NCI-H1048 (cell line): ENCODE measurements at regions not wholly inside any gene's neighbourhood (a gene's known extent, or its start where the extent isn't known, plus 50 kb on each side); places are given as distances from the start of the nearest gene placed in this dataset.
"Not testable (repeated sequence)": the region's sequence is repeated elsewhere in the genome, so short reads cannot be mapped to it uniquely, and the experiment has no call there.

Source experiments
- DNase-seq: peaks from one replicate; lab custom pipeline; 2025; lab: John Stamatoyannopoulos, UW

DNA sequence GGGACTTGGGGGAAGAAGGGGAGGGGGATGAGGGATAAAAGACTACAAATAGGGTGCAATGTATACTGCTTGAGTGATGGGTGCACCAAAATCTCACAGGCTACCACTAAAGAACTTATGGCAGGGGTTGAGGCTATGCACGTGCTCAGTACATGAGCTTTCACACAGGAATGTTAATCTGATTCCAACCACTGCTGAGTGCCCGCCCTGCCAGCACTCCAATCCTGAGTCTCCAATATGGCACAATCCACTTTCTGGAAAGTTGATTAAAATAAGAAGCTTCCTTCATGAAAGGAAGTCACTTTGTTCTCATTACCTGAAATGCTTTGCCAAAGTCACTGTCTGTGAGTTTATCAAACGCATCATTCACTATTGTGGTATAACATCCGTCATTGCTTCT, 463.0 kb downstream of the IRS2 start:
- no peak for DNase-seq

DNA sequence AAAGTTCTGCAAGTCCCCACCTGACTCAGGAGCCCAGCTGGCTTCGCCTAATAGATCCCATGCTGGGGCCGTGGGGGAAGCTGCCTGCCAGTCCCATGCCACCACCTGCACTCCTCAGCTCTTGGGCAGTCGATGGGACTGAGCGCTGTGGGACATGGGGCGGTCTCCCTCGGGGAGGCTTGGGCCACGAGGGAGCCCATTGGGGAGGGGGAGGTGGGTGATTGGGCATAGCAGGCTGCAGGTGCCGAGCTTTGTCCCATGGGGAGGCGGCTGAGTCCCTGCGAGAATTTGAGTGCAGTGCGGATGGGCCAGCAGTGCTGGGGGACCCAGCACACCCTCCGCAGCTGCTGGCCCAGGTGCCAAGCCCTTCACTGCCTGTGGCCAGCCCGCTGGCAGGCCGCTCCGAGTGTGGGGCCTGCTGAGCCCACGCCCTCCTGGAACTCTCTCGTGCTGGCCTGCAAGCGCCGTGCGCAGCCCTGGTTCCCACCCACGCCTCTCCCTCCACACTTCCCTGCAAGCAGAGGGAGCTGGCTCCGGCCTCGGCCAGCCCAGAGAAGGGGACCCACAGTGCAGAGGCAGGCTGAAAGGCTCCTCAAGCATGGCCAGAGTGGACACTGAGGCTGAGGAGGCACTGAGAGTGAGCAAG, 467.3 kb downstream of the IRS2 start:
- DNase-seq, result no peak

DNA sequence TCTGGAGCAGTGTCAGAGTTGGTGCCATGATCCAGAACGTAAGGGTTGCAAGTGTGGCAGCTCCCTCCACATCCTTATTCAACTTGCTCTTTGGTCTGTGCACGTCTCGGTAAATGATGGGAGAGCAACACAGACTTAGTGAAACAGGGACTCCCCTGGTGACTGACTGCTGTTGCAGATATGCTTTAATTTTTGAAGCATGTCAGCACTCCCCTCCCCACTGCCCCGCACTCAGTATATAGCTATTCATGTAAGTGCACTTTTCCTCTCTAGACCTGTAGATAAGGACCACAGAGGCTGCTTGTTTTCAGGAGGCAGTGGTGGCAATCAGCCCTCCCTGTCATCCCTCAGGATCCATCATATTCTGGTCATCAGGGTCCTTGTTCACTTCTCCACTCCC, 470.9 kb downstream of the IRS2 start:
- no peak for DNase-seq

DNA sequence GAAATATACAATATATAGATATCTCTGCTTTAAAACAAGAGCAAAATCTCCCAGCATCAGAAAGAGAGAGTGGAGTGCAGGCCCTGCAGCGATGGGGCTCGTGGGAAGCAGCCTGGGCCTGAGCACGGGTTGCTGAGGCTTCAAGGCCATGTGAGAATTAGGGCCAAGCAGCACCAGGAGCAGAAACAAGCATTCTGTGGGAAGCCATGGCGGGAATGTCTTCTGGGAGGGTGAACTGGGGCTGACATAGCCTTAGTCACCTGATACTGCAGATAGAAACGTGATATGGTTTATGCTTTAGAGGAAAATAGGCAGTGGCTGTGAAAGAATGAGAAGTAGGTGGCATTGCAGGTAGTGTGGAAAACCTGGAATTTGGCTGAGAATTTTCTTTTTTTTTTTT, 472.3 kb downstream of the IRS2 start:
- no peak for DNase-seq

DNA sequence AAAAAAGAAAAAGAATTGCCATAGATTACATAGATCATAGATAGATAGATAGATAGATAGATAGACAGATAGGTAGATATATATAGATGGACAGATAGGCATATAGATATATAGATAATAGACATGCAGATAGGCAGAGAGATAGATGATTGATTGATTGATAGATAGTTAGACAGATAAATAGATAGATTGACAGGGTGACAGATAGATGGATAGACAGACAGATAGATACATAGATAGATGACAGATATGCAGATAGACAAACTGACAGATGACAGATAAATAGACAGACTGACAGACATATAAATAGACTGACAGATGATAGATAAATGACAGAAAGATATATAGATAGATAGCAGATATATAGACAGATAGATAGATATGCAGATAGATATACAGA, 474.0 kb downstream of the IRS2 start:
- no peak for DNase-seq

DNA sequence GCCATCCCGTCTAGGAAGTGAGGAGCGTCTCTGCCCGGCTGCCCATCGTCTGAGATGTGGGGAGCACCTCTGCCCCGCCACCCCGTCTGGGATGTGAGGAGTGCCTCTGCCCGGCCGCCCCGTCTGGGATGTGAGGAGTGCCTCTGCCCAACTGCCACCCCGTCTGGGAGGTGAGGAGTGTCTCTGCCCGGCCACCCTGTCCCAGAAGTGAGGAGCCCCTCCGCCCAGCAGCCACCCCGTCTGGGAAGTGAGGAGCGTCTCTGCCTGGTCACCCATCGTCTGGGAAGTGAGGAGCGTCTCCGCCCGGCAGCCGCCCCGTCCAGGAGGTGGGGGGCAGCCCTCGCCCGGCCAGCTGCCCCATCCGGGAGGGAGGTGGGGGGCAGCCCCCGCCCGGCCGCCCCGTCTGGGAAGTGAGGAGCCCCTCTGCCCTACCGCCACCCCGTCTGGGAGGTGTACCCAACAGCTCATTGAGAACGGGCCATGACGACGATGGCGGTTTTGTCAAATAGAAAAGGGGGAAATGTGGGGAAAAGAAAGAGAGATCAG, 474.9 kb downstream of the IRS2 start:
- not testable (repeated sequence) for DNase-seq

DNA sequence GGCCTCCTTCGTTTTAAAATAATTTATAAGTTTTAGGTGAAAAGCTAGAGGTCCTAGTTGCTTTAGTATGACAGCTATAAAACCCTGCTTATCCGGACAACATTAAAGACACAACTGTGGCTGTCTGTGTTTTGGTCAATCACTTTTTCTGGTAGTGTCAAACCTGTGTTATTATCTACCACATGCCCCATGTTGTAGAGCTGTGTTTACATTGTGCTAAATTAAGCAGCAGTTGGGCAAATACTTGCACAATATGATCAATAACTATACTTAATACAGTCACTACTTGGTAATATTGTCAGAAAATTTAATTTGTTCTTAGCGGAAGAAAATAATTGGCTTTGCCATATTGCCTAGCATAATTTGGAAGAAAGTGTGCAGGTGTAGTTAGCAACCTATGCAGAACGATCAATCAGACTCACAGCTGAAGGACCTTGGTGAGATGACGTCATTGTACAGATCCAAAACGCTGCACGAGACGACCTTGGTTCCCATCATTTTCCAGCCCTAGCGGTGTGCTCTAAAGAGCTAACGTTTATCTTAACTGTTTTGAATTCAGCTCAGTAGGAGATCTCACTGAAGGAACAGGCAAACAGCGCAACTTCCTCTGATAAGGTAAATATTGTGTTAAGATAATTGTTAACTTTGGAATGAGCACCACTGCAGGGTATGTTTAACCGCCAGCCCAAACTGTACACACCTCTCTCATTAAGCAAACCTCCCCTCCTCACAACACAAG, 476.6 kb downstream of the IRS2 start:
- no peak for DNase-seq

DNA sequence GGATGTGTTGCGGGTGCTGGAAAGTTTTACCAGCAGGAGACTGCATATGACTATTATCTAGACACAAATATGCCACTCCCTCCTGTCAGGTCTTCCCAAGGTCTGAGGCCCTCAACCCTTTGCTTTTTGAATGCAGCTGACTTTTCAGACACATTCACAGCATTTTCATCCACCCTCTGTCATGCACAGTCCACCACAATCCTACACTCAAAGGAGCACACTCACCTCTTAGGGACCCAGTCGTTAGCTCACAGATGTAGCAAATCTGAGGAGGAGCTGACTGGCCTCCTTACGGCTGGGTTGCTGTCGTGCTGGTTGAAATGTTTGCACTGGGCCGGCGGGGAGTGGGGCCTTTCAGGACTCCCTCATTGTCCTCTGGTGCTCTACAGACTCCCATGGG, 479.4 kb downstream of the IRS2 start:
- no peak for DNase-seq

DNA sequence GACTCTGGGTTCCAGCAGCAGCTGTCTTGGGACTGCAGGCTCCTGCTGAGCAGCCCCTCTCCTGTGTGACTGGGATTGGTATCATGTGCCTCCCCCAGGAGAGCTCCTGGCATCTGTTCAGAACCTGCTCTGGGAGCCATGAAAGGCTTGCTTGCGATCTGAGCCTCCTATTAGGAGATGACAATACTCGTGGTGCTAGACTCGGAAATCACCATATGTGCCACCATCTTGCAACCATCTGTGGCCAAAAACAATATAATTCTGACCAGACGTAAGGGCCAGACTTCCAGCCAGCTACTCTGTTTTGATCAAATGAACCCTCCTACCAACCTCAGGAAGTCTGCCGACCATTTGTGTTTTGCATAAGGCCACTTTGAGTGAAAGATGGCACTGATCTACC, 484.7 kb downstream of the IRS2 start:
- DNase-seq, result no peak

DNA sequence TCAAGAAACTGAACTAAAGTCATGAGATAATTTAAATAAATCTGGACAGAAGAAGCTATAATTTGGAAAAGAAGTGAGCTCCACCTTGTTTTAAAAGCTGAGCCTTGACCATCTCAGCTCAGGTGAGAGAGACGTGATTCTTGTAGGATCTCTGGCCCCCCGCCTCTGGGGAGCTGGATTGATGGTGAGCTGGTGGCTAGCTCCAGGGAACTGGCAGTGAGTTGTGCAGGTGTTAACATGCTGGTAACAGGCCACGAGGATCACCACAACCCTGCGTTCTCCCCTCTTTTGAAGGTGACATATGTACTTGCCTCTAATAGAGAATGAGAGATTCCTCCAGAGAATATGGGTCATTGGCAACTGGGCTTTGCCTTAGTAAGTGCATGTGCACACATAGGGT, 485.1 kb downstream of the IRS2 start:
- no peak for DNase-seq

DNA sequence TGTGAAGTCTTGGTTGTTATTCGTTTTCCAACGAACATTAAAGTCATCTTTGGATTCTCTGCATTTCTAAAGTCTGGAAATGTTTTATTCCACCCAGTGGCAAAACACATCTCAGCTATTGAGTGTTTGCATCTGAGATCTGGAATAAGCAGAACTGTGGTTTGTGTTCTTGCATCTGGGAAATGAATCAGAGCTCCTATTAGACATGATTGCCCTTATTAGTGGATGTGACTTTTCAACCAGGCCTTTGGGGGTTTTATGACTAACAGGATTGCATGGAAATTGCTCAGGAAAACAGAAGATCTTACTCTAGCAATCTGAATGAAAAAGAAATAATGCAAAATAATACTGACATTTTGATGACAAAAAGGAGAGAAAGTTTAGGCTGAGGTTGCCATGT, 488.8 kb downstream of the IRS2 start:
- no peak for DNase-seq

DNA sequence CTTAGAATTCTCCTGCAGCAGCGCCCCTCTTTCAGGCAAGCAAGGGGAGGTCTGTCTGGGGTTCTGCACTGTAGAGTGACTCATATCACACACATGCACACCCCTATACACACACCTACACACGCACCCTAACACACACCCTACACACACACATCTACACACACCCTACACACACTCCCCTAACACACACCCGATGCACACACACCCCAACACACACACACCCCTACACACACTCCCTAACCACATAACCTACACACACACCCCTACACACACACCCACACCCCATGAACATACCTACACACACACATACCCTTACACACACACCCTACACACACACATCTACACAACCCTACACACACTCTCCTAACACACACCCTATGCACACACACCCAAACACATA, 493.2 kb downstream of the IRS2 start:
- DNase-seq, result no peak

DNA sequence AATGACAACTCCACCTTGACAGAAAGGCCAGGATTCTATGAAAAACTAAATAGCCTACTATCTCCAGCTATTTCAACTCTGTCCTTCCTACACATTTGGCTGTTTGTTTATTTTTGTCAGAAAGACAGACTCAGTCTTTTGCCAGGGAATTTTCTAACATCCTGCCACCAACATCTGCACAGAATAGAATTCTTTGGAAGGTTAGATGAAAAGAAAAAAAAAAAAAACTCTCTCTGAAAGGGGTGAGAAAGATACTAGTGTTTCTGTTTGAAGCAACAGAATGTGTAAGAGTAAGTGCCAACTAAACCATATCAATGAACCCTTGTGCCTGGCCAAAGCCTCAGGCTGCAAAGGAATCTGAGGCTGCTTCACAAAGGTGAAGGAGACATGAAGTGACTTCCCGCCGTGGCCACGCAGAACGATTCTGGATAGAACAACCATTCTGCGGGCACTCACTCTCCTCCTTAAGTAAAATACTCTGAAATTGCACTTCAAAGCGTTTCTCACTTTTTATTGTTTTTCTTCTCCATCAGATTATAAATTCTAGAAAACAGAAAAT, 498.2 kb downstream of the IRS2 start:
- no peak for DNase-seq

DNA sequence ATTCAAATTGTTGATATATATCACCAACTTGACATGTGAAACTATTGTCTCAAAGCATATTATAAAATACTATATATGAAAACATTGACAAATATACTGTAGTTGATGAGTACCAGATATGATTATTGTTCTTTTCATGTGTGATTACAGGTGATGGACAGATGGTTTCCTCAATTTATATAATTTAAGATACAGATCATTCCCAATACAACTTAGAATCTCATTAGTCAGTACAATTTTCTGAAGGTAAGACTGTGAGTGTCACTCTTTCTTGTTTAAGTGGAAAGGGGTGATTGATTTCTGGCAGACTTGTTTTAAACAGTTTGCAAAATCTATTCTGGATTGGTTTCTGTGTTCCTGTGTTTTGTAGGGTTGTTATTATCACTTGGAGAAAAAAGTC, 498.8 kb downstream of the IRS2 start:
- DNase-seq, result no peak

DNA sequence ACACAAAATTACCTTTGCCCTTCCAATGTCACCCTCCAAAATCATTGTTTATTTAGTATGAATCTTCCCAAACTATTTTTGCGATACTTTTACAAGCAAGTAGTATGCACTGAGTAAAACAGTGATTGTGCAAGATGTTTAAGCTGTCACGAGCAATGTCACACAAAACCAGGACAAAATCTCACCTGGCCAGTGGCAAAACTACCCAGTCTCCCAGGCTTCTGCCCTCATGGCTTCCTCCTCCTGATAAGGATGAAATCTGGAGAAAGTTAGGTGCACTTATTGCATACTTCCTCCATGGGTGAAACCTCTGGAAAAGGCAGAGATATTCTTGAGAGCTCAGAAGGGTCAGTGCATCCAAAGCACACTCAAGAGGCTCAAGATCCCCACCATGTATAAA, 500.8 kb downstream of the IRS2 start:
- DNase-seq, result no peak

DNA sequence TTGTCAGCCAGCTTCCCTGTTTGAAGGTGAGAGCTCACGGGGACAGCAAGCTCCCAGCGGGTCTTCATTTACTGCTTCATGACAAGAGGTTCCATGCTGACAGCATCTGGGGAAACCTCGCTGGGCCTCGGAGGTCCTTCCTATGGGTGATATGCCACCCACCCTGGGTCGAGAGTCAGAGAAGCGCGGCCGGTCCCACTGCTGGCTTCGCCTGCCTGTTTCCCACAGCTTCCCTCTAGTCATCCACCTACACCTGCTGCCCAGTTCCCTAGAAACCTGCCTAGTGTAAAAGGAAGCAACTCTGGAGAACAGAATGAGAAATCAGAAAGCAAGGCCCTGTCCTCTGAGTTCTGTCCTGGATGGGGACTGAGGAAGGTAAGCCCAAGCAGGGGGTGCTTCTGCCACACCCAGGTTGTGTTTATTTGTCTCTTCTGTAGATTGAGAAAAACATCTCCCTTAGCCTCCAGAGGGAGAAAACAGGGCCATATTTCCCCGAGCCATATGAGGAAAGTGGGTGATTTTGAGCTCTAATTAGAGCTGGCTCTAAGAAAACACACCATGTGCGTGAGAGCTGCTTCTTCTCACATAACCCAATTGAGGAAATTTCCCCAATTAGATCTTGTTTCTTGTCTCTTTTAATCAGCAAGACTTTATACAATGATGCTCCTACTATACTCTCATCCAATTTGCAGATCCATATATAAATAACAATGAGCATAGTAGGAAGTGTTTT, 504.3 kb downstream of the IRS2 start:
- no peak for DNase-seq

DNA sequence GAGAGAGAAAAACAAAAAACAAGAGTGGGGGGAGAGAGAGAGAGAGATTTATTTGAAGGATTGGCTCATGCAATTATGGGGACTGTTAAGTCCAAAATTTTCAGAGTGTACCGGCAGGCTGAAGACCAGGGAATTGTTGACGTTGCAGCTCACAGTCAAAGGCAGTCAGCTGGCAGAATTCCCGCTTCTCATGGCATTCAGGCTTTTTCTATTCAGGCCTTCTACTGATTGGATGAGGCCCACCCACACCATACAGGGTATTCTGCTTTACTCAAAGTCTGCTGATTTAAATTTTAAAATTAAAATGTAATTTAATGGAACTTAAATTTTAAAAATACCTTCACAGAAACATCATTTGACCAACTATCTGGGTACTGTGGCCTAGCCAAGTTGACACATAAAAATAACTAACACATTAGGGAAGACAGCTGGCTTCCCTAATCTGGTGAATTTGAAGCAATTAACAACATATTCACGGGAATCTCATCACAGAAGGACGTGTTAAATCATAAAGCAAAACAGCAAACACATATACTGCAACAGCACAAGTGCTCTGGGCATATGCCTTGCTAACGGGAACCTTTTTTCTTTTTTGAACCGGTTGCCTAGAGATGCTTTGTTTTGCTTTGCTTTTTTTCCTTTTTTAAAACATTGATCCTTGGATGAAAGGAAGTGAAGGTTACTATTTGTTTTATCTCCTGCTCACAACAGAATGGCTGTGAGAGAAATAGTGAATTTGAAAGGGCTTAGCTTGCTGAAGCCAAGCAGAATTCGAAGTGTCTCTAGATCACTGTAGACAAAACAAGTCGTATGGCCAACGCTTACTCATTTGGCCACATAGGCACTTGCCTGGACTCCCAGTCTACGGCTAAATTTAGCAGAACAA, 505.1 kb downstream of the IRS2 start:
- DNase-seq, result no peak

DNA sequence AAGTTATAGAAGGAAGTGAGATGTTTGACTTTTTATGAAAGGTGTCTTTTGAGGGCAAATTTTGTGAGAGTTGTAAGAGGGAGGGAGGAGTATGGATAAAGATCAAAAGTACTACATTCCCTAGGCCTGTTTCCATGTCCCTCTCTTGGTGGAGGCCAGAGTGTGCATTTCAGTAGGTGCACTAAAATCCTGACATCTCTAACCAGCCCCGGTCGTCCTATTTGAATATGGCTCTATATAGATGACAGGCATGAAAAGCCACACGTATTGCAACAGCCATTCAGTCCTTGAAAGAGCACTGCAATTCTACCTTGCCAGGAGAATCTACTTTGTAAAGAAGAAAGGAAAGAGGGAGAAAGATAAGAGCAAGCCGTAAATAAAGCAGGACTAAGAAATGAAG, 510.1 kb downstream of the IRS2 start:
- DNase-seq, result no peak

DNA sequence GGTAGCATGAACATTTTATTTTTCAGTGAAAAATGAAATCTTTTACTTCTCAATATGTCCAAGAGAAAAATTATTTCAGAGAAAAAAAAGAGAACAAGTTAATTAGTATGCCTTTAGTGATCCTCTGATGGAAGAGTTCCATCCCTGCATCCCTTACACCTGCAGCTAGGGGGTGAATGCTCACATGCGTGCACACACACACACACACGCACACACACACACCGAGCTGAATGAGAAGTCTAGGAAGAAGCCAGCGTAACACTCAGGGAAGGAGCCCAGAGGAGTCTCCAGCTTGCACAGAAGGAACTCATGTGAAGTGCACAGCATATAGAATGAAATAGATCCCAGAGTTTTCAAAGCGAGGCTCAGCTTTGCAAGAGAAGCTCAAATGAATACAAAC, 510.5 kb downstream of the IRS2 start:
- no peak for DNase-seq

DNA sequence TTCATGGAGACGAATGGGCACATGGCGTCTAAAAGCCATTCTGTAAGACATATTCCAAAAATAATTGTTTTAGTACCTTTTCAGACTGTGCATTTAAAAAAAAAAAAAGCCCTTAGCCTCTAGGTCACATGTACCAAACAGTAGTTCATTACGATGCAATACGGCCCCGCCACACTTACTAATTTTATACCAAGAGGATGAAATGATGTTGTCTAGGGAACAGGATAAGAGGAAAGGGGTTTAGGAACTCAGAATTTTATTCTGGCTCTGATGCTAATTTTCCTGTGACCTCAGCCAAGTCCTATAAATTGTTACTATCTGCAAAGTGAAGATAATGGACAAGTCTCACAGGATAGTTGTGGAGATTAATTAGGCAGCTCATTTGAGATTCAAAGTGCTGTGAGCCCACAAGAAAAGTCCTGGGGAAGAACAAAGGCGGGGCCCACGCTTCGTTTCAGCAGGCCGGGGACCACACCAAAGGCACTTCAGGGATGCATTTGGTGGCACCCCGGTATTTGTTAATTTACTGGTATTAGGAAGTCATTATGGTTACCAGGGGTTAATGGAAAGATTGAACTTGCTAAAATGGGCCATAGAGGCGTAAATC, 511.1 kb downstream of the IRS2 start:
- no peak for DNase-seq

DNA sequence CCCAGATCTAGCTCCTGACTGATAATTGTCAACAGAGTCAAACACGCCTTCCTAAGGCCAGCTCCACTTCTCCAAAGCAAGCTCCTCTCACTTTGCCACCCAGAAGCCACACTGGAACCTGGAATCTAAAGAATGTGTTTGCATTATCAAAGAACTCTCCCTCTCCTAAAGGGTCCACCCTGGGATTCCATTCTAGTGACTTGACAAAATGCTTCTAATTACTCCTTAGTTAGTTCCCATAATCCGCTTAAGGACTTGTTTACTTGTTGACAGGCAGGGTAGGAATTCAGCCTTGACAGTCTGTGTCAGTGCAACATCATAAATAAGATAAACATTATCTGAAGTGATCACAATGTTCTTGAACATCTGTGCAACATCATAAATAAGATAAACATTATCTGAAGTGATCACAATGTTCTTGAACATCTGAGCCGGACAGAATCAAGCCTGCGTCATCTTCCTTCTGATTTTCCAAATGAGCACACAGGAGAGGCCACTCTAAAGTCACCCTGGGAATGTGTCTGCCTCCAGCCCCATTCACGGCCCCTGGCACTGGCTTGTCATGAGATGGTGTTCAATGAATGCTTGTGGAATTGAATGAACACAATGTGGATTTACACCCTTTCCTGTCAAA, 512.1 kb downstream of the IRS2 start:
- DNase-seq, result no peak
